NCI-H2227 (cell line): ENCODE measurements at regions not wholly inside any gene's neighbourhood (a gene's known extent, or its start where the extent isn't known, plus 50 kb on each side); places are given as distances from the start of the nearest gene placed in this dataset.
"Not testable (repeated sequence)": the region's sequence is repeated elsewhere in the genome, so short reads cannot be mapped to it uniquely, and the experiment has no call there.

Experiments
- DNase-seq: peaks from one replicate; lab custom pipeline; 2025; ENCODE audit not compliant: unreplicated experiment; lab: John Stamatoyannopoulos, UW

GRCh38 chr10:34911661-34912205 lies 96.6 kb upstream of the PARD3 start:
- DNase-seq = no peak

- DNase-seq = no peak
Observed at GRCh38 chr10:34908481-34908880, 93.4 kb upstream of the PARD3 start.

GRCh38 chr10:34907743-34908430 lies 92.8 kb upstream of the PARD3 start:
- no peak for DNase-seq

GRCh38 chr10:34906067-34906965 lies 91.2 kb upstream of the PARD3 start:
- peak; percentile 67 for DNase-seq

GRCh38 chr10:34905200-34905927 lies 90.3 kb upstream of the PARD3 start:
- DNase-seq = no peak

- no peak for DNase-seq
Observed at GRCh38 chr10:34904191-34904590, 89.1 kb upstream of the PARD3 start.

GRCh38 chr10:34899161-34899560 lies 84.1 kb upstream of the PARD3 start:
- DNase-seq = no peak

GRCh38 chr10:34895977-34896376 lies 80.9 kb upstream of the PARD3 start:
- no peak for DNase-seq

- DNase-seq = not testable (repeated sequence)
Observed at GRCh38 chr10:34895046-34895445, 80.0 kb upstream of the PARD3 start.

GRCh38 chr10:34892521-34892920 lies 77.4 kb upstream of the PARD3 start:
- DNase-seq = not testable (repeated sequence)

- no peak for DNase-seq
Observed at GRCh38 chr10:34890939-34891338, 75.8 kb upstream of the PARD3 start.

- DNase-seq = no peak
Observed at GRCh38 chr10:34889004-34889869, 74.1 kb upstream of the PARD3 start.

GRCh38 chr10:34886906-34887642 lies 72.0 kb upstream of the PARD3 start:
- DNase-seq = no peak

GRCh38 chr10:34885898-34886297 lies 70.8 kb upstream of the PARD3 start:
- DNase-seq = peak; percentile 6

GRCh38 chr10:34885011-34885410 lies 69.9 kb upstream of the PARD3 start:
- no peak for DNase-seq

GRCh38 chr10:34884272-34884952 lies 69.3 kb upstream of the PARD3 start:
- DNase-seq = no peak

- no peak for DNase-seq
Observed at GRCh38 chr10:34880817-34881216, 65.7 kb upstream of the PARD3 start.

- not testable (repeated sequence) for DNase-seq
Observed at GRCh38 chr10:34878651-34879050, 63.6 kb upstream of the PARD3 start.

- no peak for DNase-seq
Observed at GRCh38 chr10:34875061-34875460, 60.0 kb upstream of the PARD3 start.
